Activated CD4-positive, alpha-beta T cell treated with anti-CD3 and anti-CD28 coated beads, Interleukin-2, amount 50 U/mL, for 4 hours (primary cell): ENCODE measurements at regions not wholly inside any gene's neighbourhood (a gene's known extent, or its start where the extent isn't known, plus 50 kb on each side); places are given as distances from the start of the nearest gene placed in this dataset.

Experiments
- DNase-seq, 2 experiments: peaks; one replicate each; pipeline ENCODE4 v3.0.0-alpha.2; 2020

DNA sequence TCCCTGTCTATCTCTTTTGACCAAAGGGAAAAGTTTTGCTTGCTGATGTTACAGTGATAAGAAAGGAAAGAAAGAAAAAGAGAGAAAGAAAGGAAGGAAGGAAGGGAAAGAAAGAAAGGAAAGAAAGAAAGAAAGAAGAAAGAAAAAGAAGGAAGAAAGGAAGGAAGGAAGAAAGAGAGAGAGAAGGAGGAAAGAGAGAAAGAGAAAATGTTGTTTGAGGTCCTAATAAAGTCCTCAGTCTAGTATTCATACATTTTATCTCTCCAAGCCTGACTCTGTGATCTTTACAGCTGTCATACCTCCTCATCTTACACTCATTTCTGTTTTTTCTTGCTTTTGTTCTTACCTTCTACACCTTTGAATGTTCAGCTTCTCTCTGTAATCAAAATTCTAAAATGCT lies 111.4 kb upstream of the MBNL1 start:
- DNase-seq, result no peak

DNA sequence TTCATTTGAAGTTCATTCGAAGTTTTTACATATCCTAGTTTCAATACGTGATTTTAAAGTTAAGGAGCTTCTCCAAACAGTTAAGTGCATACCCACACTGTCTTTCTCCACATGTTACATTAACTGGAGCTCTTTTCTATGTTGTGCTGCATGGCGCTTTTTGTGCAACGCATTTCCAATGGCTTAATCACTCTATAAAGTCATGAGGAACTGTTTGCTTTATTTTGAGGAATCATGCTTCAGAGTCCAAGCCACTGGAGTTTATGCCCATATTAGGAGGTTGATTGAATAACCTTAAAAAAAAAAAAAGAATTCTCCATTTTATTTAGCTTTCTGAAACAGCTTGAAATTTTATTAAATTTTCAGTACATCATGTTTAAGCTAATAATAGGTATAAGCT lies 109.4 kb upstream of the MBNL1 start:
- DNase-seq, result no peak

DNA sequence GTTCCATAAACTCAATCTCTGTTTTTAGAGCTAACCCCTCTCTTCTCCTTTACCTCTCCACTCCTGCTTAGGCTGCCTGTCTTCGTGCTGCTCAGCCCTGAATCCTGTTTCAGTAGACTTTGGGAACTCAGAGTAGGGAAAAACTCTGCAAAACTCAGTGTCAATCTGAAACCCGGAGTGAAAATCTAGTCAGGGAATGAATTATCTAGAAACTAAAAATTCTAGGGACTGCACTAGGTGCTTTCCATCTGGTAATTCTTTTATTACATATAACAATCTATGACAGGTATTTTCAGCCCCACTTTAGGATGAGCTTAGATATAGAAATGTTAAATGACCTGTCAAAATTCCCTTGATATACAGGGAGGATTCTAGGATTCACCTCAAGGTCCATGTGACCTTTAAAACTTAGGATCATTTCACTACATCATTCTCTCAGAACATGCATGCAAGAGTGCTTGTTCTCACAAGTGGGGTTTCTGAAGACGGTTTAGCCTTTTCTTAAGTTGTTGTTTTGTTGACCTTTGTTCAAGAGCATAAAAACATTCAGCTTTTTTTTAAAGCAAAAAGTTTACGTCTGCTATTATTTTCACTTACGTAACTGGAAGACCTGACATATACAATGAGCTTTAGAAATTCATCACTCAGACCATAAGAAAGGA lies 108.2 kb upstream of the MBNL1 start:
- DNase-seq, result no peak

DNA sequence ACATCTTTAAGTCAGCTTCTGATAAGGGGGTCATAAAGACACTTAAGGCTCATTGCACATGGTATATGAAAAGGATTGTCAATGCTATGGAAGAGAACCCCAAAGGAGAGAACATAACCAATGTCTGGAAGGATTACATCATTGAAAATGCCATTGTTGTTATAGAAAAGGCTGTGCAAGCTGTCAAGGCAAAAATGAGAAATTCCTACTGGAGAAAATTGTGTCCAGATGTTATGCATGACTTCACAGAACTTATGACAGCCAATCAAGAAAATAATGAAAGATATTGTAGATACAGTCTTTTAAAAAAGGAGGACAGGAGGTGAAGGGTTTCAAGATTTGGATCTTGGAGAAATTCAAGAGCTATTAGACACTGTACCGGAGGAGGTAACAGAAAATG lies 96.3 kb upstream of the MBNL1 start:
- no peak for DNase-seq

DNA sequence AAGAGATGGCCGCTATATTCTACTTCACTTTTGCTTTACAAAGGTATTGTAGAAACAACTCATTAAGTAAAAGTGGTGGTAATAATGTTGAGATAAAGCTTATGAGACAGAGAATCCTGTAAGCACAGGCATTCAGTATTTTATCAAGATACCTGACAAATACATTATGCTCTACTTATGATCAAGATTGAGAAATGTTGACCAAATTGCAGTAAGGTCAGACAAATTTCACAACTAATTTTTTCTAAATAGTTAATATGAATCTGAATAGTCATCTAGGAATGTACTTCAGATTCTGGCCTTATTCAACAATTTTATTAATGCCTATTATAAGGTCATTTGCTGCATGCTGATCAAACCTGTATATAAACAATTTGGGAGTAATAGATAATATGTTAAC lies 95.1 kb upstream of the MBNL1 start:
- DNase-seq, result no peak

DNA sequence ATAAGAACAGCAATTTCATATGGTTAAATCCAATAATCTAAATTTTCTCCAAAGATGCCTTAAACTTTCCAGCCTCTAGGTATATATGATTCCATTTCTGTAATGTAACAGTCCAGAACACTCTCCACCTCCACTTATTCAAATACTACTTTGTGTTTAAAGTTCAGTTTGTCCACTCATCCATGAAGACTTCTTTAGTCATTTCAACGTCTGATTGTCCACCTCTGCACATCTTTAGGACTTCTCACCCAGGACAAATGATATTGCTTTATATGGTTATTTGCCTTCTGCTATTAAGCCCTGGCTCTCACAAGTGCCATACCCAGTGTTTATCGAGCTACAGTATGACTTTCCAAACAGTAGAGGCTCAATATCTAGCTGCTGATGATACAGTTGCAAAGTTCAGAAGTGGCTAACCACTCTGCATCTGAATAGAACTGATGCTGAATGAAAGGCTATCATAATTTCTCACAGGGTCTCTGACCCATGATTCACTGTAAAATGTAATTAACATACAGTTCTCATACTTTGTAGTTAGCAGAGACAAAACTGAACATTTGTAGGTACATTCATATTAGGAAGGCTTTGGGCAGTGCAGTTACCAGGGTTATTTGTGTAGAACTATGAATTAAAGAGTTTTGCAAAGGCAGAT lies 93.7 kb upstream of the MBNL1 start:
- DNase-seq, result no peak

DNA sequence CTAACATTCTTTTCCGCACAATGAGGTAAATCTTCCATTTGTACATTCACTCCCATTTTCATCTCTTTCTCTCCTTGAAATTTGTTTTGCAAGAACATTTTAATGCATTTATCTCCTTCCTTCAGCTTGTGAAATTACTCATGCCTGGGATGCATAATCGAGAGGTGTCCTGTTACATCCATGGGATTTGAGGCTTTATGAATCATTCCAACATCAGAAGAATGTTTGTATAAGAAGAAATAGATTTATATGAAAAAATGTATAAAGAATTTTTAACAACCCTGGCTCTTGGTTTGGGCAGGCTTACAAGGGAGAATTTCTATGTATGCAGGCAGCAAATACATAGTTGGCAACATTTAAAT lies 93.2 kb upstream of the MBNL1 start:
- no peak for DNase-seq

DNA sequence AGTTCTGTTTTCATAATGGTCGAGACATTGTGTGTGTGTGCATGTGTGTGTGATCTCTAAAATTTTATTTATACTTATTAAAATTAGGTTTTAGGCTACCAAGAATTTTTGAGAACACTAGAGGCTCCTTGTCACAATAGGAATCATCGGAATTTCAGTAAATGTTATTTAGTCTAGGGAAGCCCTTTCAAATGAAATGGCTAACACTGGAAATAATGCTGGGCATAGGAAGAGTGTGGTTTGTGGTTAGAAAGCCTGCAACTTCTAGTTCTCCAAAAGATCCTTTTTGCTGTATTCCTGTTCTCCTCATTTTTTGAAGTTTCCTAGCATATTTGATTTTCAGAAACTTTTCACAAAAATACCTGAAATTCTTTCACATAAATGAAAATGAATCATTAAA lies 92.5 kb upstream of the MBNL1 start:
- DNase-seq, result no peak

DNA sequence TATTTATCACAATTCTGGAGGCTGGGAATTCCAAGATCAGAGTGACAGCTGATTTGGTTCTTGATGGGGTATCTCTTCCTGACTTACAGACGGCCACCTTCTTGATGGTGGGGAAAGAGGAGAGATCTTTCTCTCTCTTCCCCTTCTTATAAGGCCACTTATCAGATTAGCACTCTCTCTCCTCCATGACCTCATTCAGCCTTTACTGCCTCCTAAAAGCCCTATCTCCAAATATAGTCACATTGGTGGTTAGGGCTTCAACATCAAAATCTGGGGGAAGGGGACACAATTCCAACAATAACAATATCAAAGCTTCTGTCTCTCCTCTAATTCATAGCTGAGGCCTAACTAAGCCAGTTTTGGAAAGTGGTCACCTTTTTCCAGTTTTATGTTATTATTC lies 91.7 kb upstream of the MBNL1 start:
- DNase-seq, result no peak

DNA sequence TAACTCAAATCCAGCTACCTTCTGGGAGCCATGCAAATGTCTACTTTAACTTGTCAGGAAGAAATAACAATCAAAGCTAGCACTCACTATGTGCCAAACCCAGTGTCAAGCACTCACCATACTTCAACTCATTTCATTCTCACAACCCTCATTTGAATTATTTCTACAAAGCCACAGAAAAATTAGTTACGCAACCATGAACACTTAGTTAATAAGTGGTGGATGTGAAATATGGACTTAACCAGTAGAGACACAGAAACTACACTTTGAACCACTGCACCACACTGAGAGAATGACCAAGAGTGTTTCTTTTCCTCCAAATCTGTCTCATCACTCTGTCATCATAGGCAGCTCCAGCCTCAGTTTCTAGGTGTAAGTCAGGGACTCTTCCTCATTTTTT lies 91.0 kb upstream of the MBNL1 start:
- no peak for DNase-seq

DNA sequence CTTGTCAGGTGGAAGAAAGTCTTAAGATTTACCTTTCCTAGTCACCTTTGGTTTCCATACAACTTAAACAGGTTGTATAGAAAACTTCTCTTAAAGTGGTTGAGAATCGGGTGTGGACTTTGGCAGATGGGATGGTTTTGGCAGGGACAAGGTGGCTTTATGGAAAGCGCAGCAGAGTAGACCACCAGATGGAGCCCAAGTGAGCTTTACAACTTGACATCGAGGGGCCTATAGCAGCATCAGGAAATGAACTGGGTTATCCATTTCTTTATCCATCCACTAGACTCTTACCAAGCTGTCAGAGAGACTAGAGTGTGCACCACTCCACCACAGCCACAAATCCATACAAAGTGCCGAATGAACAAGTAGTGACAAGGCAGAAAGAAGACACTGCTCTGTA lies 85.3 kb upstream of the MBNL1 start:
- DNase-seq, result peak; percentile 42 to 47

DNA sequence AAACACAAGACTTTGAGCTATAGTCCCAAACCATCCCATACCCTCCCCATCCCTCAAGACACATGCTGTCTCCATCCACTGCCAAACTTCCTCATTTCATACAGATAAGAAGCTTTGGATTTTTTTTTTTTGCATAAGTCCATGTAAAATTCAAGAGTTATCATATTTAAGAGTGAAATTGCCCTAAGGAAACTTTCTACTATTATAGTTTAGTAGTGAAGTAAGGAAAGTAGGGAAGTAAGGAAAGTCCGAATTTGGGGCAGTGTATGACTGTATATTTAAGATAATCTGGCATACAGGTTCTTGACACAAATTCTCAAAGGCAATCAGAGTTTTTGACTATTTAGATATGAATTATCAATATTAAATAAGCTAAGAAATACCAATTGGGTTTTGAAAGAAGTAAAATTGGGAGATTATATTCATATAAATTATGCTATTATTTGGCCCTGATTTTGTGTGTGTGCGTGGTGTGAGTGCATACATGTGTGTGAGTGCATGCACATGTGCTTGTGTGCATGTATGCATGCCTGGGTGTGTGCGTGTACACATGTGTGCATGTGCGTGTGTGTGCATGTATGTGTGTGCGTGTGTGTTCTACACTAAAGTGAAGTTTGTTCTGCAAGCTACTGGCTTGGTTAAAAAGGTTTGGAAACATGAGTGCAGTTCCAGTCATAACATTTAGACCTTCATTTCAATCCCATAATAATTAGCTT lies 83.6 kb upstream of the MBNL1 start:
- no peak for DNase-seq

DNA sequence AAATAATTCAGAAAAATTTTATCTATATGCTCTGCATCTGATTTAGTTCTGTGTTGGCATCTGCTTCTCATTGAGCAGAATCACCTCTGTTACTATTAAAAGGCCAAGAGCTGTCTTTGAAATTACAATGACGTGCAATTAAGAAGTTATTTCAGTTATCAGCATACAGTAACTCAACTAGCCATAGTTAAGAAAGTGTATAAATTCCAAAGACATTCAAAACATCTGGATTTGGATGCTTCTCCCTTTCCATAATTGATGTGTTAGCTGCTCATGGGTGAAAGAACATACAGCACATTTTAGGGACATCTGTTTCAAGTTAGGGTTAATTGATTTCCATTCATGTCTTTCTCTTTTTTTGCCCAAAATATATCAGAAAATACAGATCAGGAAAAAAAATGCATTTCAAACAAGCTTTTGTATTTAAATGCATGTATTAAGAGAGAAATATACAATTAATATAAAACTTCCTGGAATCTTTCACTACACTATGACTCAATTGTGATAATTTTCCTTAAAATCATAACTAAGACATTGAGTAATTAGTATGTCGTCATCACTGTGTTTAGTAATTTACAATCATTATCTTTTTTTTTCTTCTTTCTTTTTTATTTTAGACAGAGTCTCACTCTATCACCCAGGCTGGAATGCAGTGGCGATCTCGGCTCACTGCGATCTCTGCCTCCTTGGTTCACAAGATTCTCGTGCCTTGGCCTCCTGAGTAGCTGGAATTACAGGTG lies 82.7 kb upstream of the MBNL1 start:
- DNase-seq, result no peak

DNA sequence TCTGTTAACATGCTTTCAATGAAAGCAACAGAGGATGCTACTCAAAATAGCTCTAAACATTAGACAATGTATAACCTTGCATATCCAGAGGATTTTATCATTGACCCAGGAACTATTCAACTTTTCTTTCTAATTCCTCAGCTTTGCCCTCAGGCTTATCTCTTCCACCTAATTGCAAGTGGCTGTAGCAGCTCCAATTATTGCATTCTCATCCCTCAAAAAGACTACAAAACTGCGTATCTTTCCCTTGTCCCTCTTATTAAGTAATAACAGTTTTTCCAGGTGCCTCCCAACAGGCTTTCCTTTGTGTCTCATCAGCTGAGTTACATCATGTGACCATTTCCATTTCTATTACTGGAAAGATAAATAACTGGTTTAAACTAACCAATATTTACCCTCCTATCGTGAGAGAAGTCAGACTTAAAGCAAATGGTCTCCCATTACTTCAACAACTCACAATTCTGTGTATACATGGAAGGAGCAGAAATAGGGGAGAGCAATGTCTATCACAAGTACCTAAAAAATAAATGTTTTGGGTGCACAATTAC lies 78.0 kb upstream of the MBNL1 start:
- no peak for DNase-seq

DNA sequence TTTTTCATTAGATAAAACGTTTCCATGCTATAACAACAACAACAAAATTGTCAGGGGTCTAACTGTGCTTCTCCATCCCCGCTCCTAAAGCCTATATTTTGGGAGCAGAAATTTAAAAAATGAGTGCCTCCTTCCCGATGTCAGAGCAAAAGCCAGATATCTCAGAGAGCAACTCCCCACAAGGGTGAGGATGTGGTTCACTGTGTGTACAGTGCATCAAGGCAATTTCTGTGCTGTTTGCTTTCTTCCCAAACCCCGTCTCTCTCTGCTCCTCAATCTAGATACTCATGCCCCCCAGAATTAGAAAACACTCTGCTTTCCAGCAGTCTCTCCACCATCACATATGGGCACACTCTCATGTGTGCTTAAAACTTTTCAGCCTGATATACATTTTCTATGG lies 76.7 kb upstream of the MBNL1 start:
- DNase-seq, result no peak

DNA sequence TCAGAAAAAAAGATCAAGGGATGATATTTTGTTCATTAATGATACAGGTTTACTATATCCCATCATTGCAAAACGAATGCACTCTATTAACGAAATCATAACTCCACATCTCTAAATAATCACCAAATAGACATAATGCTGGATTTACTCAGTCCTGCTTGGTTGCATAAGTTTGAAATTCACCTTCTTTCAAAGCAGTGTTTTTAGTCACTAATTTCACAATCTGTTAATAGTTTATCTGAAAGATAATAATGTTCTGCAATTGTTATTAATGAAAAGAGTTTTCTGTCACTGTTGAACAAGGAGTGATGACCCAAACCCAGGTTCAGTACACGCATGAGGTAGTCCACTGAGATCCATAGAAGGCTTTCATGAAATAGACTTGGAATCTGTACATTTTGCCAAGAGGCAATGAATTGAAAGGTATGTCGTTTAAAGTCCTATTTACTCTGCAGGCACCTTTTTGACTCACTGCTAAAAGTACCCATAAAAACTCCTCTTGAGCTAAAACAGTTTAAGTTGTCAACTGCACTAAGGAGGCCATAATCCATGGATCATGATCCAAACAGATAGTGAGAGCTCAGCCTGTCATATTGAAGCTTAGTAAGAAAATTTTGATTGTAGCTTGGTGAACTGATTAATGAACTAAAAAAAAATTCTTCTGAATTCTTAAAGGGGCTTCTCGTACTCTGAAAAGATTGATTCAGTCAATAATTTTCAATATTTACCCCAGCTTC lies 75.6 kb upstream of the MBNL1 start:
- no peak for DNase-seq

DNA sequence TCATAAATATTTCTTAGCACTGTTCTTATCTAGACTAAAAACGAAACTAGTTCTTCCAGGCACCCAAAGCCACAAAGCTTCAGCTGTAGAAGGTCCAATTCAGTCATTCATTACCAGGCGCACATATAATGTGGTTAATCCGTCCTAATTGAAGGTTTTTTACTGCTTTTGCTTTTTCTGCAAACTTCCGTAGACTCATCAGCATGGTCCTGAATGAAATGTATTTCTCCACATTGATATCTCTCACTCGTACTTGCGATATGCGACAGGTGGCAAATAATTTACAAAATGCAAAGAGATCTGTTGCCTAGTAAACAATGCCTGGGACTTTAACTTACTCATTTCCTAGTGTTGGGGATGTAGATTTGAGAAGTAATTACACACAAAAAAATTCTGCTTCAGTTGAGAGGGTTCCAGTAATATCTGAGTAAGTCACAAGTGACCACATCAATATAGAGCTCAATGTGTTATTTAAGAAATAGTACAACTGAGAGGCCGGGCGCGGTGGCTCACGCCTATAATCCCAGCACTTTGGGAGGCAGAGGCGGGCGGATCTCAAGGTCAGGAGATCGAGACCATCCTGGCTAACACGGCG lies 75.0 kb upstream of the MBNL1 start:
- no peak for DNase-seq

DNA sequence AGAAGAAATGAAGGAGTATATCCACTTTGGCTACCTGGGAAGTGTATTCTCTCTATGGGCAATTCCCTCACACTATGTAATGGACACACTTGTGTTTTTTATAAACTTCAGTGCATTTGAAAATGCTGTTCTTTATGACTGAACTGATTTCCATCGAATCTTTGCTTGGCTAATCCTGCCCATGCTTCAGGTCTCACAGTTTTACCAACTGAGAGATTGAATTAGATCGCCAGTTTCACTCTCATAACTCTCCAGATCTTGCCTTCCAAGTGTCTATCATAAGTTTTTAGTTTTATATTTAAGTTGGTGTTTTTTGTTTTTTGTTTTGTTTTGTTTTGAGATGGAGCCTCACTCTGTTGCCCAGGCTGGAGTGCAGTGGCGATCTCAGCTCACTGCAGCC lies 73.5 kb upstream of the MBNL1 start:
- DNase-seq, result no peak

DNA sequence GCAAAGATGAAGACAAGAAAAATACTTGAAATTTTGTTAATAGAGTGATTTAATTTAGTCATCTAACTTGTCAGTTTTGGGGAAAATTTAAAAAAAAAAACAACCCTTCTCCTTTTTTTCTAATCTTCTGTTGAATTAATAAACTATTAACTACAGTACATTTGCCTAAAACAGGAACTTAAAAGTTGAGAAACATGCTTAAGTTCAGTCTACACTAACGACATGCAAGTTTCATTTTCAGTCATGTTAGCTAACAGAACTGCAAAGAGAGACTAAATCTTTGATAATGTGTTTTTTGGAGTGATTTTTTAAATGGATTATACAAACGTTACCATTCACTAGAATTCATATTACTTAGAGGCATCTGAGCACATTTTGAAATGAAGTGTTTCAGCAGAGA lies 71.9 kb upstream of the MBNL1 start:
- DNase-seq, result no peak

DNA sequence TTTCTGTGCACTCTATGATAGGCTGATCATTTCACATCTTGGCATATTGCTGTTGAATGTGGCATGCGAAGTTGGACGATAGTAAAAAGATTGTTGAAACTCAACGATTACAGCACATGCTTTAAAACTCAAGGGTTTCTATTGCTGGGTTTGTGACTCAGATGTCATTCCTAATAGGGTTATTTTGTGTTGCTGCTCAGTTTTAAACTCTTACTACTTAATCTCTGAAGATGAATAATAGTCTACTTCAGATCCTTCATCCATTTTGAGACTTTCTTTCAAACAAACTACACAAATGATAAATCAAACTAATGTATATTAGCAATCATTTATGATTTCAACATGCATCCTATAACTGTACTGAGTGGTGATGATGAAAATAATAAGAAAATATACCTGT lies 71.3 kb upstream of the MBNL1 start:
- no peak for DNase-seq

DNA sequence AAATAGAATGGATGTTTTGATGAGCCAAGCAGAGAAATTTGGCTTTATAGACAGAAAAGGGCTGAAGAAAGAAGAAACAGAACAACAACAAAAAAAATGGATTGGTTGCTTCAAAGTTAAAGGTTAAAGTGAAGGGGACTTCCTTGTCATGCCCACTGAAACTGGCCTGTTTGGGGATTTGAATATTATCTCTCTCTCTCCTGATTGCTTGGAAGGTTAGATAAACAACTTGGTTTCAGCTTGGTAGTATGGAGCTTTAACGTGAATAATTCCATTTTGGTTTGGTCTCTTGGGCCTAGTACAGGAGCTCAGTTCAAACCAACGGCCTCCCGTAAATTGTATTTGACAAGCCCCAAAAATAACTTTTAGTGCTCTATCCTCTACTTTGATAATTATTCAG lies 70.8 kb upstream of the MBNL1 start:
- DNase-seq, result no peak

DNA sequence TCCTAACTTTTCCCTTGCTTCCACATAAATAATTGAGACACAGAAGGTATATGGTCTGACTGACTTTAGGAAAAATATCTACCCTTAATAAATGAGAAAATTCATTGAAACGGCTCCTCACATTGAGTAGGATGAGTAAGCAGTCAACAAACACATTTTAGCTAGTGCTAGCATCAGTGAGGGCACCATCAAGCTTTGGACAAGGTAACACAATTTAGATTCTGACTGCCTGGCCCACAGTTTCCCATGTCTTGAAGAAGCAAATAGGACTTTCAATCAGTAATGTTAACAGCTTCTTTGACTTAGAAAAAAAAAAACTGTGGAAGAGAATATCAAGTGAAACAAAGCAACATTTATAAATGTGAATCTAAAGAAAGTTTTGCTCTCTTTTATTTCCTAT lies 70.1 kb upstream of the MBNL1 start:
- no peak for DNase-seq
